ENCODE measurements at regions not wholly inside any gene's neighbourhood (a gene's known extent, or its start where the extent isn't known, plus 50 kb on each side); places are given as distances from the start of the nearest gene placed in this dataset.

- H3K9me3 Mint-ChIP-seq, result no peaks in the 10 kb centered on the region
- no peak for TF ChIP-seq CTCF (conservative IDR thresholded peaks at IDR 0.05)
- no peaks in the 10 kb centered on the region for H3K4me1 Mint-ChIP-seq (ENCODE audit: unreplicated experiment)
- DNase-seq (ENCODE audit: extremely low spot score, unreplicated experiment), result no peak
- no peaks in the 10 kb centered on the region for H3K36me3 Mint-ChIP-seq
- no peak overlapping the region for H3K4me3 Mint-ChIP-seq
- no peak overlapping the region for H3K27ac Mint-ChIP-seq
- H3K27me3 Mint-ChIP-seq, result no peaks in the 10 kb centered on the region
Measured at GRCh38 chr1:69459244-69459643, 108.5 kb upstream of the LRRC7 start.

DNA sequence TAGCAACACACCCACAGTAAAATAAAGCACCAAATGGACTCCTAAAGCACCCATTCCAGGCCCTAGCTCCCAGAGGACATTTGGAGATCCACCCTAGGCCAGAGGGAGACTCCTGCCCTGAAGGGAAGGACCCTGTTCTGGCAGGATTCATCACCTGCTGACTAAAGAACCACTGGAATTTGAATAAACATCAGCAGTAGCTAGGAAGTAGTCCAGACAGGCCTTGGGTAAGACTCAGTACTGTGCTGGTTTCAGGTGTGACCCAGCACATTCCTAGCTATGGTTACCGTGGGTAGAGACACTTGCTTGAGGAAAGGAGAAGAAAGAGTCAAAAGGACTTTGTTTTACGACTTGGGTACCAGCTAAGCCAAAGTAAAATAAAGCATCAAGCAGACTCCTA lies 92.7 kb upstream of the LRRC7 start:
- Mint-ChIP-seq H3K36me3 (no peaks in the 10 kb centered on the region), H3K27ac (no peak overlapping the region), H3K4me3 (no peak overlapping the region), H3K9me3 (no peaks in the 10 kb centered on the region), H3K27me3 (no peaks in the 10 kb centered on the region), H3K4me1 (ENCODE audit: unreplicated experiment) (no peaks in the 10 kb centered on the region)
- no peak for DNase-seq (ENCODE audit: extremely low spot score, unreplicated experiment)
- no peak for TF ChIP-seq CTCF (conservative IDR thresholded peaks at IDR 0.05)

DNA sequence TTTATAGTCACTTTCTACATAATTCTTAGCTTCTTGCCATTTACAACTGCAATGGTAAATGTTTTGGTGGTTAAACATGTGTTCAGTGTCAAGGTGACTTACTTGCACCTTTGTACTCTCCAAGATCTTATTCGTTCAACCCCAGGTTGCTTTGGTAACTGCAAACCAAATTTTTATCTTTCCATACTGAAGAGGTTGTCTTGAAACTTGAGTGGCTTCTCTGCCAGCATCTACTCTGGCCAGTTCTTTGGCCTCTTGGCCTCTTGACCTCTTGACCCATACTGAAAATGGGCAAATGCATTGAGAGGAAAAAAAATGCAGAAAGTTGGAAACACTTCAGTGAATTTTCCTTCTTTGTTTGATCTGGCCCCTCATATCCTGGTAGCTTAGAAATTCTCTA lies 88.0 kb upstream of the LRRC7 start:
- DNase-seq (ENCODE audit: extremely low spot score, unreplicated experiment), result no peak
- Mint-ChIP-seq H3K9me3 (no peaks in the 10 kb centered on the region), H3K27me3 (no peaks in the 10 kb centered on the region), H3K36me3 (no peaks in the 10 kb centered on the region), H3K27ac (no peak overlapping the region), H3K4me3 (no peak overlapping the region), H3K4me1 (ENCODE audit: unreplicated experiment) (no peaks in the 10 kb centered on the region)
- no peak for TF ChIP-seq CTCF (conservative IDR thresholded peaks at IDR 0.05)

GRCh38 chr1:69483246-69483645 lies 84.5 kb upstream of the LRRC7 start:
- Mint-ChIP-seq H3K4me3 (no peak overlapping the region), H3K27me3 (no peaks in the 10 kb centered on the region), H3K4me1 (ENCODE audit: unreplicated experiment) (no peaks in the 10 kb centered on the region), H3K27ac (no peak overlapping the region), H3K36me3 (no peaks in the 10 kb centered on the region), H3K9me3 (no peaks in the 10 kb centered on the region)
- TF ChIP-seq CTCF (conservative IDR thresholded peaks at IDR 0.05), result no peak
- no peak for DNase-seq (ENCODE audit: extremely low spot score, unreplicated experiment)

- Mint-ChIP-seq H3K36me3 (no peaks in the 10 kb centered on the region), H3K27me3 (no peaks in the 10 kb centered on the region), H3K9me3 (no peaks in the 10 kb centered on the region), H3K27ac (no peak overlapping the region), H3K4me3 (no peak overlapping the region), H3K4me1 (ENCODE audit: unreplicated experiment) (no peaks in the 10 kb centered on the region)
- no peak for DNase-seq (ENCODE audit: extremely low spot score, unreplicated experiment)
- TF ChIP-seq CTCF (conservative IDR thresholded peaks at IDR 0.05), result no peak
Measured at GRCh38 chr1:69485616-69486015, 82.1 kb upstream of the LRRC7 start.

- Mint-ChIP-seq H3K4me3 (no peak overlapping the region), H3K4me1 (ENCODE audit: unreplicated experiment) (no peaks in the 10 kb centered on the region), H3K27me3 (no peaks in the 10 kb centered on the region), H3K9me3 (no peaks in the 10 kb centered on the region), H3K27ac (no peak overlapping the region), H3K36me3 (no peaks in the 10 kb centered on the region)
- TF ChIP-seq CTCF (conservative IDR thresholded peaks at IDR 0.05), result no peak
- DNase-seq (ENCODE audit: extremely low spot score, unreplicated experiment), result no peak
Measured at GRCh38 chr1:69491416-69491815, 76.3 kb upstream of the LRRC7 start.
